ENCODE measurements at regions not wholly inside any gene's neighbourhood (a gene's known extent, or its start where the extent isn't known, plus 50 kb on each side); places are given as distances from the start of the nearest gene placed in this dataset.

DNA sequence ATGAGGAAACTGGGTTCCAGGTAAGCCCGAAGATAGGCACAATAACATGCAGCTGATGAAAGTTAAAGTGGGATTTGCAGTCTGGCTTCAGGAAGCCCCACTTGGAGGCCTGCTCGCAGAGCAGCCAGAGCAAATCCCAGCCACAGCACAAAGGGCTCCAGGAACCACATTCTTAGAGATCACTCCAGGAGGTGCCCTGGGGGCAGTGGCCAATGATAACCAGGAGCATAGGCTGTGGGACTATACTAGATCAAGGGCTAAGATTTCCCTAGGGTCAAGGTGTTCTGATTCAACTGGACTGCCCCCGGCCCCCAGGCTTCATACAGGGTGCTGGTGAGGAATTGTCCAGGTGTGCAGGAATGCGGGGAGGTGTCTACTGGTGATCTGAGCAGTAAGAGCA, 133.9 kb upstream of the PTPRT start:
- WGBS, 4 donors = 68 to 79% (median 73%) methylated on average over 4 of the region's 4 CpGs
- peak in 1 of 4 donors; percentile 18 for ATAC-seq
- DNase-seq = no peak
- H3K9me3 ChIP-seq = no peaks in the 10 kb centered on the region
- no peaks in the 10 kb centered on the region for H3K4me1 ChIP-seq
- intact Hi-C loops (cut with DNase I) = no loop called here
- TF ChIP-seq CTCF (IDR thresholded peaks at IDR 0.05) (no peak), POLR2A (IDR thresholded peaks at IDR 0.05) (no peak)
- no peaks in the 10 kb centered on the region for H3K36me3 ChIP-seq
- H3K27ac ChIP-seq = no peak overlapping the region
- no peak overlapping the region for H3K4me3 ChIP-seq
- H3K27me3 ChIP-seq = peaks cover 0 to 6% (median 0%) of the 10 kb centered on the region in 9 donors

- no peak for DNase-seq
- ATAC-seq = no peak
- no peak overlapping the region for H3K27ac ChIP-seq
- WGBS, 4 donors = 42 to 51% (median 50%) methylated on average over 4 of the region's 4 CpGs
- TF ChIP-seq CTCF (IDR thresholded peaks at IDR 0.05) (no peak), POLR2A (IDR thresholded peaks at IDR 0.05) (no peak)
- H3K4me1 ChIP-seq = no peaks in the 10 kb centered on the region
- no peak overlapping the region for H3K4me3 ChIP-seq
- peaks cover 0 to 6% (median 0%) of the 10 kb centered on the region in 9 donors for H3K27me3 ChIP-seq
- H3K9me3 ChIP-seq = no peaks in the 10 kb centered on the region
- intact Hi-C loops (cut with DNase I) = no loop called here
- H3K36me3 ChIP-seq = no peaks in the 10 kb centered on the region
These were observed 133.1 kb upstream of the PTPRT start for GRCh38 chr20:43322851-43323250.

GRCh38 chr20:43320536-43320935, 130.8 kb upstream of the PTPRT start:
- intact Hi-C loops (cut with DNase I) = no loop called here
- WGBS, 4 donors = 29 to 75% (median 63%) methylated on average over 2 to 3 of the region's 3 CpGs
- Histone ChIP-seq H3K9me3 (no peaks in the 10 kb centered on the region), H3K4me1 (no peaks in the 10 kb centered on the region), H3K27me3 (peaks cover 0 to 6% (median 0%) of the 10 kb centered on the region in 9 donors), H3K4me3 (no peak overlapping the region), H3K27ac (no peak overlapping the region), H3K36me3 (no peaks in the 10 kb centered on the region)
- TF ChIP-seq CTCF (IDR thresholded peaks at IDR 0.05) (no peak), POLR2A (IDR thresholded peaks at IDR 0.05) (no peak)
- ATAC-seq = no peak
- no peak for DNase-seq

- no peak for TF ChIP-seq POLR2A (IDR thresholded peaks at IDR 0.05)
- TF ChIP-seq CTCF (IDR thresholded peaks at IDR 0.05) = no peak
- Histone ChIP-seq H3K36me3 (no peaks in the 10 kb centered on the region), H3K27ac (no peak overlapping the region), H3K4me3 (no peak overlapping the region), H3K4me1 (no peaks in the 10 kb centered on the region), H3K9me3 (no peaks in the 10 kb centered on the region), H3K27me3 (peaks cover 0 to 6% (median 0%) of the 10 kb centered on the region in 9 donors)
- WGBS, 4 donors = 47 to 64% (median 58%) methylated on average over 5 of the region's 5 CpGs
- ATAC-seq (no peak), DNase-seq (no peak)
- intact Hi-C loops (cut with DNase I) = no loop called here
These were observed 129.1 kb upstream of the PTPRT start for GRCh38 chr20:43318755-43319297.

All from heart left ventricle (tissue), 16 donors.